Mesendoderm (in vitro differentiated cells): ENCODE measurements at regions not wholly inside any gene's neighbourhood (a gene's known extent, or its start where the extent isn't known, plus 50 kb on each side); places are given as distances from the start of the nearest gene placed in this dataset.
"Not testable (repeated sequence)": the region's sequence is repeated elsewhere in the genome, so short reads cannot be mapped to it uniquely, and the experiment has no call there.

Experiments used
- DNase-seq: peaks from one replicate; pipeline ENCODE4 v3.0.0; 2013
- H2AK5ac ChIP-seq: 2 replicates; pipeline ENCODE4 v1.6.1; 2013; ENCODE audit warnings: low read length, inconsistent platforms
- H2BK120ac ChIP-seq: 2 replicates; pipeline ENCODE4 v1.6.1; 2013; ENCODE audit warnings: low read depth, mild to moderate bottlenecking, low read length, moderate library complexity, mixed read lengths
- H2BK15ac ChIP-seq: replicated peaks from 2 replicates; pipeline ENCODE4 v1.6.1; 2013; ENCODE audit warnings: low read depth, mild to moderate bottlenecking, moderate library complexity
- H2BK5ac ChIP-seq: 2 replicates; pipeline ENCODE4 v1.6.1; 2013; ENCODE audit warnings: low read length, inconsistent platforms
- H3K18ac ChIP-seq: 2 replicates; pipeline ENCODE4 v1.6.1; 2013; ENCODE audit warnings: mild to moderate bottlenecking, low read length, mixed read lengths
- H3K23ac ChIP-seq: one replicate; pipeline ENCODE4 v1.6.1; 2013; ENCODE audit warnings: low read length
- H3K27ac ChIP-seq: 2 replicates; pipeline ENCODE4 v1.5.1; 2013; ENCODE audit warnings: low read depth, mild to moderate bottlenecking, inconsistent platforms, low read length, moderate library complexity
- H3K27me3 ChIP-seq: 2 replicates; pipeline ENCODE4 v1.6.1; 2013; ENCODE audit warnings: low read length, control low read depth, mild to moderate bottlenecking, inconsistent platforms; ENCODE audit not compliant: insufficient read depth, poor library complexity
- H3K36me3 ChIP-seq: 2 replicates; pipeline ENCODE4 v1.6.1; 2013; ENCODE audit warnings: low read length, inconsistent platforms; ENCODE audit not compliant: control insufficient read depth, insufficient read depth
- H3K4ac ChIP-seq: one replicate; pipeline ENCODE4 v1.6.1; 2013; ENCODE audit warnings: low read depth, mild to moderate bottlenecking, low read length, moderate library complexity
- H3K4me1 ChIP-seq: 2 replicates; pipeline ENCODE4 v1.6.1; 2013; ENCODE audit warnings: low read depth, low read length, inconsistent platforms; ENCODE audit not compliant: control insufficient read depth
- H3K4me2 ChIP-seq: 2 replicates; pipeline ENCODE4 v1.6.1; 2013; ENCODE audit warnings: low read length
- H3K4me3 ChIP-seq: 2 replicates; pipeline ENCODE4 v1.5.1; 2013; ENCODE audit warnings: mild to moderate bottlenecking, low read length
- H3K56ac ChIP-seq: one replicate; pipeline ENCODE4 v1.6.1; 2013; ENCODE audit warnings: low read length
- H3K79me1 ChIP-seq: 2 replicates; pipeline ENCODE4 v1.6.1; 2013; ENCODE audit warnings: low read length, inconsistent platforms
- H3K79me2 ChIP-seq: 2 replicates; pipeline ENCODE4 v1.6.1; 2013; ENCODE audit warnings: mild to moderate bottlenecking, low read length; ENCODE audit not compliant: control insufficient read depth, insufficient read depth
- H3K9ac ChIP-seq: 2 replicates; pipeline ENCODE4 v1.6.1; 2013; ENCODE audit warnings: low read length, inconsistent platforms
- H4K5ac ChIP-seq: one replicate; pipeline ENCODE4 v1.6.1; 2013; ENCODE audit warnings: low read length
- H4K8ac ChIP-seq: one replicate; pipeline ENCODE4 v1.6.1; 2013; ENCODE audit warnings: low read depth, mild to moderate bottlenecking, control low read depth, low read length, moderate library complexity
- WGBS: extraction: QIAGEN DNeasy Blood & Tissue Kit; methylation state at CpG from one replicate; pipeline ENCODE4 v1.1.7; 2013; ENCODE audit warnings: low lambda C conversion rate, missing lambda C conversion rate; ENCODE audit not compliant: insufficient coverage; ENCODE audit errors: extremely low coverage; 5-methylcytosine and 5-hydroxymethylcytosine counted together

- not testable (repeated sequence) for H3K79me1 ChIP-seq, H4K8ac ChIP-seq, H2AK5ac ChIP-seq, H2BK15ac ChIP-seq, H4K5ac ChIP-seq, H3K4me3 ChIP-seq, H3K36me3 ChIP-seq, H3K79me2 ChIP-seq, H3K27ac ChIP-seq, H3K9ac ChIP-seq, H2BK120ac ChIP-seq, H3K4me1 ChIP-seq, H3K4me2 ChIP-seq, H3K4ac ChIP-seq, H3K27me3 ChIP-seq, H3K56ac ChIP-seq, H2BK5ac ChIP-seq, H3K18ac ChIP-seq, H3K23ac ChIP-seq
- peak; percentile 69 for DNase-seq
Measured at GRCh38 chr5:82976887-82977286, 100.3 kb downstream of the TMEM167A start.

- H3K27ac ChIP-seq = no peak overlapping the region
Measured at GRCh38 chr5:82975812-82976211, 101.4 kb downstream of the TMEM167A start.

GRCh38 chr5:82975396-82975795, 101.8 kb downstream of the TMEM167A start:
- H3K4me3 ChIP-seq = peak overlapping the region; percentile 18
- H2BK5ac ChIP-seq = no peak overlapping the region
- no peaks in the 10 kb centered on the region for H3K79me2 ChIP-seq
- H3K36me3 ChIP-seq = no peaks in the 10 kb centered on the region
- no peak overlapping the region for H3K4me2 ChIP-seq
- no peak overlapping the region for H4K8ac ChIP-seq
- H4K5ac ChIP-seq = no peak overlapping the region
- H3K23ac ChIP-seq = no peak overlapping the region
- no peaks in the 10 kb centered on the region for H3K27me3 ChIP-seq
- no peak overlapping the region for H2AK5ac ChIP-seq
- no peaks in the 10 kb centered on the region for H3K79me1 ChIP-seq
- no peak overlapping the region for H3K4ac ChIP-seq
- peak; percentile 55 for DNase-seq
- H3K27ac ChIP-seq = no peak overlapping the region
- H2BK15ac ChIP-seq = no peak overlapping the region
- WGBS = no CpG with 5 or more reads among the region's 9 CpGs
- H3K56ac ChIP-seq = no peak overlapping the region
- no peak overlapping the region for H2BK120ac ChIP-seq
- no peaks in the 10 kb centered on the region for H3K4me1 ChIP-seq
- no peak overlapping the region for H3K9ac ChIP-seq
- no peak overlapping the region for H3K18ac ChIP-seq

More at GRCh38 chr5:82975812-82976211, 101.4 kb downstream of the TMEM167A start:
- no peaks in the 10 kb centered on the region for H3K27me3 ChIP-seq
- H3K4me3 ChIP-seq = peak overlapping the region; percentile 27
- H3K4ac ChIP-seq = no peak overlapping the region
- H3K18ac ChIP-seq = no peak overlapping the region
- 100% methylated on average over 1 of the region's 5 CpGs for WGBS
- H2BK5ac ChIP-seq = no peak overlapping the region
- no peaks in the 10 kb centered on the region for H3K36me3 ChIP-seq
- DNase-seq = no peak
- H2BK15ac ChIP-seq = no peak overlapping the region
- no peaks in the 10 kb centered on the region for H3K4me1 ChIP-seq
- H3K23ac ChIP-seq = no peak overlapping the region
- H3K79me1 ChIP-seq = no peaks in the 10 kb centered on the region
- no peak overlapping the region for H3K4me2 ChIP-seq
- H4K5ac ChIP-seq = no peak overlapping the region
- H2BK120ac ChIP-seq = no peak overlapping the region
- H2AK5ac ChIP-seq = no peak overlapping the region
- H4K8ac ChIP-seq = no peak overlapping the region
- H3K56ac ChIP-seq = no peak overlapping the region
- no peaks in the 10 kb centered on the region for H3K79me2 ChIP-seq
- H3K9ac ChIP-seq = no peak overlapping the region

GRCh38 chr5:82974346-82974745, 102.8 kb downstream of the TMEM167A start:
- not testable (repeated sequence) for H3K9ac ChIP-seq, H3K4me1 ChIP-seq, H3K4ac ChIP-seq, H4K8ac ChIP-seq, H3K4me2 ChIP-seq, H2AK5ac ChIP-seq, H2BK5ac ChIP-seq, H3K27ac ChIP-seq, H3K27me3 ChIP-seq, DNase-seq, H2BK120ac ChIP-seq, H3K79me1 ChIP-seq, H3K23ac ChIP-seq, H3K79me2 ChIP-seq, H3K4me3 ChIP-seq, H4K5ac ChIP-seq, H3K36me3 ChIP-seq, H2BK15ac ChIP-seq
- no CpG with 5 or more reads among the region's 2 CpGs for WGBS
- Histone ChIP-seq H3K56ac (peak overlapping the region; percentile 31), H3K18ac (peak overlapping the region; percentile 39)

- no peak overlapping the region for H2BK120ac ChIP-seq
- H3K9ac ChIP-seq = no peak overlapping the region
- WGBS = no CpG with 5 or more reads among the region's 5 CpGs
- H3K4me2 ChIP-seq = no peak overlapping the region
- H4K5ac ChIP-seq = no peak overlapping the region
- no peak overlapping the region for H4K8ac ChIP-seq
- H3K23ac ChIP-seq = no peak overlapping the region
- H2BK5ac ChIP-seq = no peak overlapping the region
- no peaks in the 10 kb centered on the region for H3K4me1 ChIP-seq
- H3K18ac ChIP-seq = no peak overlapping the region
- no peak overlapping the region for H3K4ac ChIP-seq
- DNase-seq = no peak
- H2BK15ac ChIP-seq = no peak overlapping the region
- no peaks in the 10 kb centered on the region for H3K79me1 ChIP-seq
- H3K27me3 ChIP-seq = no peaks in the 10 kb centered on the region
- no peak overlapping the region for H3K4me3 ChIP-seq
- H2AK5ac ChIP-seq = no peak overlapping the region
- H3K56ac ChIP-seq = no peak overlapping the region
- no peaks in the 10 kb centered on the region for H3K79me2 ChIP-seq
- no peak overlapping the region for H3K27ac ChIP-seq
- H3K36me3 ChIP-seq = no peaks in the 10 kb centered on the region
Measured at GRCh38 chr5:82971901-82972300, 105.3 kb downstream of the TMEM167A start.

- not testable (repeated sequence) for H3K23ac ChIP-seq, H3K4me2 ChIP-seq, H2AK5ac ChIP-seq, H3K56ac ChIP-seq, H2BK120ac ChIP-seq, H3K27ac ChIP-seq, H2BK15ac ChIP-seq, H3K4me3 ChIP-seq, H3K36me3 ChIP-seq, H3K4ac ChIP-seq, H3K27me3 ChIP-seq, H4K5ac ChIP-seq, H3K4me1 ChIP-seq, H3K79me2 ChIP-seq, DNase-seq, H3K79me1 ChIP-seq, H2BK5ac ChIP-seq, H4K8ac ChIP-seq, H3K9ac ChIP-seq, H3K18ac ChIP-seq
- WGBS = no CpG with 5 or more reads among the region's 10 CpGs
Measured at GRCh38 chr5:82971034-82971806, 106.0 kb downstream of the TMEM167A start.
